ENCODE measurements at regions not wholly inside any gene's neighbourhood (a gene's known extent, or its start where the extent isn't known, plus 50 kb on each side); places are given as distances from the start of the nearest gene placed in this dataset.

- Mint-ChIP-seq H3K4me3 (no peak overlapping the region), H3K36me3 (ENCODE audit: insufficient read depth) (peaks cover 2% of the 10 kb centered on the region), H3K27me3 (peaks cover 20 to 32% of the 10 kb centered on the region in 2 donors), H3K27ac (no peak overlapping the region), H3K4me1 (ENCODE audit: low read depth in 2 of 2) (peaks cover 0 to 4% of the 10 kb centered on the region in 2 donors), H3K9me3 (peaks cover 7 to 10% of the 10 kb centered on the region in 2 donors)
- no peak for ATAC-seq (replicated peaks)
- no peak for DNase-seq
Measured at GRCh38 chr7:73968487-73968886, 59.5 kb upstream of the ELN start.

DNA sequence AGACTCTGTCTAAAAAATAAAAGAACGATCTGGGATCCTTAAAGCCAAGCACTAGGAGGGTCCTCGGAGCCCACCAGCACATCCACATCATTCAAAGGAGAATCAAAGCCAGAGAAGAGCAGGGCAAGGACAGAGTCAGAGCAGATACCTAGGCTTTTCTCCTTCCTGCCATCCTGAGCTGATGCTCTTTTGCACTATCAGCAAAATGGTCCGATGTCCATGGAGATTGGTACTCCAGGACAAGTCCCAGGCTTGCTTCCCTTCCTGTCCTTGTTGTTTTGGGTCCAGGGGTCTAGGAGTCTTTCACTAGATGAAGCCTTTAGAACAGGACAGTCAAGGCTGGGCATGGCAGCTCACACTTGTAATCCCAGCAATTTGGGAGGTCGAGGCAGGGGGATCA is 58.0 kb upstream of the ELN start:
- peaks cover 2% of the 10 kb centered on the region for H3K36me3 Mint-ChIP-seq (ENCODE audit: insufficient read depth)
- ATAC-seq (replicated peaks), result no peak
- H3K27ac Mint-ChIP-seq, result no peak overlapping the region
- no peak overlapping the region for H3K4me3 Mint-ChIP-seq
- peaks cover 0 to 4% of the 10 kb centered on the region in 2 donors for H3K4me1 Mint-ChIP-seq (ENCODE audit: low read depth in 2 of 2)
- no peak for DNase-seq
- H3K27me3 Mint-ChIP-seq, result peaks cover 26 to 41% of the 10 kb centered on the region in 2 donors
- H3K9me3 Mint-ChIP-seq, result peaks cover 0 to 3% of the 10 kb centered on the region in 2 donors

GRCh38 chr7:73970801-73971229 is 57.2 kb upstream of the ELN start:
- Mint-ChIP-seq H3K9me3 (peaks cover 0 to 3% of the 10 kb centered on the region in 2 donors), H3K4me1 (ENCODE audit: low read depth in 2 of 2) (peaks cover 0 to 4% of the 10 kb centered on the region in 2 donors), H3K27ac (no peak overlapping the region), H3K27me3 (peaks cover 34 to 49% of the 10 kb centered on the region in 2 donors), H3K4me3 (no peak overlapping the region), H3K36me3 (ENCODE audit: insufficient read depth) (peaks cover 2% of the 10 kb centered on the region)
- DNase-seq (no peak), ATAC-seq (replicated peaks) (no peak)

GRCh38 chr7:73971322-73971703 is 56.7 kb upstream of the ELN start:
- Mint-ChIP-seq H3K27me3 (peaks cover 34 to 53% of the 10 kb centered on the region in 2 donors), H3K27ac (no peak overlapping the region), H3K4me1 (ENCODE audit: low read depth in 2 of 2) (peaks cover 0 to 4% of the 10 kb centered on the region in 2 donors), H3K36me3 (ENCODE audit: insufficient read depth) (peaks cover 2% of the 10 kb centered on the region), H3K9me3 (peaks cover 0 to 3% of the 10 kb centered on the region in 2 donors), H3K4me3 (no peak overlapping the region)
- ATAC-seq (replicated peaks) (no peak), DNase-seq (no peak)

DNA sequence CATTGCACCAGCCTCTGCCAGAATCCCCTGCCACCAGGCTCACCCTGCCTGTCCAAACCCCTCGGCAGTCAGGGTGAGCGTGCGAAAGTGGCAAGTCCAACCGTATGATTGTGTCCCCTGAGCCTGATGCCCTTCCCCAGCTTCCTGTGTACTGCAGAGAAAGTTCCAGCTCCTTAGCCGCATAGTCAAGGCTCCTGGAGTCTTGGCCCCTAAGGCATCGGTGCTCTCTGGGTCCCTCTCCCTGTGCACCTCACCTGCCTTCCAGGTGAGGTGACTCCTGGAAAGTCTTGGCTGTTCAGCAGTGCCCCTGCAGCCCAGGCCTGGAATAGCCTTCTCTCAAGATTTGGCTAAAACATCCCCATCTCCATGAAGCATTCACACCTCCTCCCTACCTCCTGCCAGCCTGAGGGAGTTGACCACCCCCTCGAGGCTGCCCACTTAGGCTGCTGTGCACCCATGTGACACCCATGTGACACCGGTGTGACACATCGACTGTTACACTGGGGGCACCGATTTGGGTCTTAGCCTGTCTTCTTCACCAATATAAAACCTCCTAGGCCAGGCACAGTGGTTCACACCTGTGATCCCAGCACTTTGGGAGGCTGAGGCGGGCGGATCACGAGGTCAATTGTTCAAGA is 56.1 kb upstream of the ELN start:
- Mint-ChIP-seq H3K9me3 (peaks cover 0 to 3% of the 10 kb centered on the region in 2 donors), H3K27me3 (peaks cover 34 to 58% of the 10 kb centered on the region in 2 donors), H3K36me3 (ENCODE audit: insufficient read depth) (peaks cover 2% of the 10 kb centered on the region), H3K27ac (no peak overlapping the region), H3K4me1 (ENCODE audit: low read depth in 2 of 2) (peaks cover 0 to 4% of the 10 kb centered on the region in 2 donors), H3K4me3 (no peak overlapping the region)
- no peak for ATAC-seq (replicated peaks)
- DNase-seq, result no peak

DNA sequence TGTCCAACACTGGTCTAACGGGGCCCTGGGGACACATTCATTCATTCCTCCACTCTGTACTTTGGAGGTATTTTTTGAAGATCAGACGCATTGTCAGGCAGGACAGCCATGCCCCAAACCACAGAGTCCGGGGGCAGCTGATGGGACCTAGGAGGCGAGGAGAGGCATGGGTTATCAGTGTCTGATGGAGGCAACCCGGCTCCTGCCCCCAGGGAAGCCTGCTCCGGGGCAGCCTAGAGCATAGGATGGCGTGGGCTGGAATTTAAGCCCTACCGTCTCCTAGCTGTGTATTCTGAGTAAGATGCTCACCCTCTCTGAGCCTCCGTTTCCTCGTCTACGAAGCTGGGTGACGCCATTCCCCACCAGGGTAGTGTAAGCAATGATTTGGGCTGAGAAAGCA is 55.4 kb upstream of the ELN start:
- ATAC-seq (replicated peaks), result no peak
- H3K36me3 Mint-ChIP-seq (ENCODE audit: insufficient read depth), result peaks cover 2% of the 10 kb centered on the region
- H3K27me3 Mint-ChIP-seq, result peaks cover 34 to 66% of the 10 kb centered on the region in 2 donors
- no peak for DNase-seq
- peaks cover 0 to 2% of the 10 kb centered on the region in 2 donors for H3K9me3 Mint-ChIP-seq
- H3K4me3 Mint-ChIP-seq, result no peak overlapping the region
- H3K4me1 Mint-ChIP-seq (ENCODE audit: low read depth in 2 of 2), result peaks cover 0 to 4% of the 10 kb centered on the region in 2 donors
- H3K27ac Mint-ChIP-seq, result no peak overlapping the region

GRCh38 chr7:73973091-73973490 is 54.9 kb upstream of the ELN start:
- ATAC-seq (replicated peaks) (no peak), DNase-seq (no peak)
- H3K4me1 Mint-ChIP-seq (ENCODE audit: low read depth in 2 of 2), result peaks cover 0 to 4% of the 10 kb centered on the region in 2 donors
- peaks cover 2% of the 10 kb centered on the region for H3K36me3 Mint-ChIP-seq (ENCODE audit: insufficient read depth)
- H3K9me3 Mint-ChIP-seq, result no peaks in the 10 kb centered on the region
- H3K27me3 Mint-ChIP-seq, result peaks cover 34 to 70% of the 10 kb centered on the region in 2 donors
- H3K4me3 Mint-ChIP-seq, result no peak overlapping the region
- H3K27ac Mint-ChIP-seq, result no peak overlapping the region

GRCh38 chr7:73974101-73974947 is 53.6 kb upstream of the ELN start:
- peaks cover 34 to 80% of the 10 kb centered on the region in 2 donors for H3K27me3 Mint-ChIP-seq

DNA sequence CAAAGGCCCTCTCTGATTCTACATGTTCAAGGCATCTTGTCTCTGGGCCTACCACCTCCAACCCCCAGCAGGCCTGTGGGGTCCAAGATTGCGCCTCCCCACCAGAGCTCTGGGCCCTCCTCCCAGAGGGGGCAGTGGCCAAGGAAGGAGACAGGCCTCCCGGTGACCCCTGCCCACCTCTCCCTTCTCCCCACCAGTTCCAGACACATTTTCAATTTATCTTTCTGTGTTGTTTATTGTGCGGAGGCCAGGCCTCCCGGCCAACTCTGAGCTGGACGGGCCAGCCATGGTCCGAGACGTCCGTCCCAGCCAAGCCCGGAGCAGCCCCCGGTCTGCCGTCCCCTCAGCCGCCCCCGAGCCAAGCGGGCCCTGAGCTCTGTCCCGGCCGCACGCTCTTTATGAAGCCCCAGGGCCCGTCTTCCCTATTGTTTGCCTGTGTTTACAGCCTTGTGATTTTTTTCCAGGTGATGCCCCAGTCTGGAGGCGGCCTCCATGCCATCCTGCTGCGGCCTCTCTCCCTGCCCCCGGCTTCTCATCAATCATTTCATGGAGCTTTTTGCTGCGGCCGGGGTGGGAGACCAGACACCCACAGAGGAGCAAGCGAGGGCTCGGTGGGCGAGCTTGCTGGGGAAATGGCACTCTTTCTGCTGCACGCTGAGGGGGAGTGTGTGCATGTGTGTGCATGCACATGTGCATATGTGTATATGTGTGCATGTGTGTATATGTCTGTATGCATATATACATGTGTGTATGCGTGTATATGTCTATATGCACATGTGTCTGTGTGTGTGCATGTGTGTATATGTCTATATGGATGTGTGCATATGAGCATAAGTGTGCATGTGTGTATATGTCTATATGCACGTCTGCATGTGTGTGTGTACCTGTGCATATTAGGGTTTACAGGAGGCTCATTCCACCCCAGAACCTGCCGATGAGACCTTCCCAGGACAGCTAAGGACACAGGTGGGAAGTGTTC is 52.7 kb upstream of the ELN start:
- Mint-ChIP-seq H3K4me3 (no peak overlapping the region), H3K36me3 (ENCODE audit: insufficient read depth) (peaks cover 2% of the 10 kb centered on the region), H3K9me3 (no peaks in the 10 kb centered on the region), H3K27me3 (peaks cover 39 to 89% of the 10 kb centered on the region in 2 donors), H3K4me1 (ENCODE audit: low read depth in 2 of 2) (peaks cover 0 to 6% of the 10 kb centered on the region in 2 donors), H3K27ac (peak overlapping the region in 1 of 2 donors; percentile 47)
- ATAC-seq (replicated peaks), result no peak
- DNase-seq, result no peak

More at GRCh38 chr7:73974101-73974947, 53.6 kb upstream of the ELN start:
- no peak for ATAC-seq (replicated peaks)
- DNase-seq, result no peak
- peaks cover 2% of the 10 kb centered on the region for H3K36me3 Mint-ChIP-seq (ENCODE audit: insufficient read depth)
- peaks cover 0 to 6% of the 10 kb centered on the region in 2 donors for H3K4me1 Mint-ChIP-seq (ENCODE audit: low read depth in 2 of 2)
- no peaks in the 10 kb centered on the region for H3K9me3 Mint-ChIP-seq
- H3K27ac Mint-ChIP-seq, result no peak overlapping the region
- H3K4me3 Mint-ChIP-seq, result no peak overlapping the region

- Mint-ChIP-seq H3K9me3 (no peaks in the 10 kb centered on the region), H3K4me3 (no peak overlapping the region), H3K27ac (no peak overlapping the region), H3K36me3 (ENCODE audit: insufficient read depth) (peaks cover 2% of the 10 kb centered on the region), H3K27me3 (peaks cover 45 to 92% of the 10 kb centered on the region in 2 donors), H3K4me1 (ENCODE audit: low read depth in 2 of 2) (peaks cover 0 to 3% of the 10 kb centered on the region in 2 donors)
- DNase-seq (no peak), ATAC-seq (replicated peaks) (no peak)
Measured at GRCh38 chr7:73976761-73977618, 51.0 kb upstream of the ELN start.

DNA sequence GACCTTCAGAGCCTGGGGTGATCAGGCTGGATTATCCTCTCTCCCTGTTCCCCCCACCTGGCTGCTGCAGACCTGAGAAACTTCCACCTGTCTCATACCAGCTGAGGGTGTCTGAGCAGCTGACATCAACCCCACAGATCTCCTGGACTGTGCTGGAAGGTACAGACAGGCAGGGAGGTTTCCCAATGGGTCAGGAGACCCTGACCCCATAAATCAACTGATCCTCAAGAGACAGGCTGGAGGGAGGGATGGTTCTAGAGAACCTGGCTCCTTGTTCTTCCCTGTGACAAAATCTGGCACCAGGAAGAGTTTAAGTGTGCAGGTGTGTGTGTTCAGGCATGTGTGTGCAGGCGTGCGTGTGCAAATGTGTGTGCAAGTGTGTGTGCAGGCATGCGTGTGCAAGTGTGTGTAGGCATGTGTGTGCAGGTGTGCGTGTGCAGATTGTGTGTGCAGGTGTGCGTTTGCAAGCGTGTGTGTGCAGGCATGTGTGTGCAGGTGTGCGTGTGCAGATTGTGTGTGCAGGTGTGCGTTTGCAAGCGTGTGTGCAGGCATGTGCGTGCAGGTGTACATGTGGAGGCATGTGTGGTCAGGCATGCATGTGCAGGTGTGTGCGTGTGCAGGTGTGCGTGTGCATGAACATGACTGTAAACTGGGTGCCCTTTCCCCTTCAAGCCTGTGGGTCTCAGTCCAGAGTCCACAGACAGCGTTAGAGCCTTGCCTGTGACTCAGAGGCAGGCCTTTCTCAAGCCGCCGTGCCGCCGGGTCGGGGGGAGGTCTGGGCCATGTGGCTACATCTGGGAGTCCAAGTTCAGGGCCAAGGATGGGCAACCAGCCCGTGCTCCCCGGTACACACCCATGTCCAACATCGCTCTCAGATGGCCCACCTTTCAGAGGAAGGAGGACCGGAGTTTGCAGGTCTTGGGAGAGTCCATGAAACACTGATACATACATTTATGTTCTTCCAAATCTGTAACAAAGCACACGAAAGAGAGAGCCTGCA is 50.1 kb upstream of the ELN start:
- ATAC-seq (replicated peaks) (no peak), DNase-seq (no peak)
- Mint-ChIP-seq H3K9me3 (no peaks in the 10 kb centered on the region), H3K4me3 (no peak overlapping the region), H3K27me3 (peaks cover 46 to 83% of the 10 kb centered on the region in 2 donors), H3K4me1 (ENCODE audit: low read depth in 2 of 2) (peaks cover 0 to 3% of the 10 kb centered on the region in 2 donors), H3K36me3 (ENCODE audit: insufficient read depth) (no peaks in the 10 kb centered on the region), H3K27ac (no peak overlapping the region)

All from effector memory CD8-positive, alpha-beta T cell (primary cell).